GM12878 (cell line): ENCODE measurements at regions not wholly inside any gene's neighbourhood (a gene's known extent, or its start where the extent isn't known, plus 50 kb on each side); places are given as distances from the start of the nearest gene placed in this dataset.

ENCODE experiments used
- ATAC-seq: fragments of 200-7000 bp; cut with Tn5 transposase; 3 replicates; pipeline ENCODE4 v1.9.1; 2020; ENCODE audit warnings: mild to moderate bottlenecking, moderate library complexity
- BruUV-seq: library from RNA; stranded (reverse); fragments of 400-500 nt; replicated peaks from 2 replicates; lab custom pipeline; 2021; lab: Mats Ljungman, UMichigan
- CTCF ChIA-PET: fragments of 300-600 bp; sonication (Branson Sonifier 250); formaldehyde crosslinking; extraction: SDS; loops from one replicate; lab custom pipeline; 2021; ENCODE audit warnings: inconsistent platforms; lab: Yijun Ruan, JAX
- POLR2A ChIA-PET: fragments of 350-600 bp; formaldehyde crosslinking; extraction: SDS; loops from one replicate; lab custom pipeline; 2021; ENCODE audit warnings: inconsistent platforms; lab: Charles Lee
- RAD21 ChIA-PET: fragments of 300-600 bp; sonication (Branson Sonifier 250); formaldehyde crosslinking; loops from one replicate; lab custom pipeline; 2023; ENCODE audit warnings: antibody characterized with exemption; ENCODE audit not compliant: unreplicated experiment; lab: Charles Lee
- SMC1A ChIA-PET: fragments of 300-600 bp; sonication (Branson Sonifier 250); formaldehyde crosslinking; loops from one replicate; lab custom pipeline; 2023; ENCODE audit not compliant: unreplicated experiment, uncharacterized antibody; lab: Charles Lee
- DNase-seq: peaks from one replicate; pipeline ENCODE4 v3.0.0-alpha.2; 2011; ENCODE audit warnings: low read depth, low spot score
- FAIRE-seq: peaks from 3 replicates; lab custom pipeline; 2011; peaks lifted over from hg19 to GRCh38; lab: Jason Lieb, UNC
- H2AFZ ChIP-seq: 2 replicates; pipeline ENCODE4 v1.6.0; 2011; ENCODE audit warnings: low read depth, low read length, control low read depth; ENCODE audit not compliant: control insufficient read depth
- H3K27ac ChIP-seq: 2 replicates; pipeline ENCODE4 v1.5.1; 2011; ENCODE audit warnings: control low read depth; ENCODE audit not compliant: control insufficient read depth, insufficient read depth
- H3K27me3 ChIP-seq, 2 experiments: replicated peaks in 1 of 2; 2 replicates each; pipeline versions ENCODE4 v1.6.0 to v1.6.1; 2011; ENCODE audit warnings: low read length in 1 of 2; ENCODE audit not compliant: control insufficient read depth in 2 of 2, insufficient read depth in 2 of 2
- H3K36me3 ChIP-seq, 2 experiments: 2 replicates each; pipeline ENCODE4 v1.5.1; 2011; ENCODE audit warnings: low read length in 1 of 2; ENCODE audit not compliant: control insufficient read depth in 2 of 2, insufficient read depth in 2 of 2
- H3K4me1 ChIP-seq: 2 replicates; pipeline ENCODE4 v1.6.1; 2011; ENCODE audit warnings: mild to moderate bottlenecking, low read length, moderate library complexity, mixed read lengths; ENCODE audit not compliant: control insufficient read depth, insufficient read depth
- H3K4me2 ChIP-seq: 2 replicates; pipeline ENCODE4 v1.6.0; 2011; ENCODE audit warnings: control low read depth; ENCODE audit not compliant: control insufficient read depth, insufficient read depth
- H3K4me3 ChIP-seq: fragments of 200-600 bp; sonication (generic); 2 replicates; pipeline ENCODE4 v1.5.1; 2016
- H3K79me2 ChIP-seq: 2 replicates; pipeline ENCODE4 v1.6.0; 2011; ENCODE audit warnings: low read length; ENCODE audit not compliant: control insufficient read depth, insufficient read depth
- H3K9ac ChIP-seq: 2 replicates; pipeline ENCODE4 v1.8.0; 2011; ENCODE audit warnings: low read length, control low read depth, mixed read lengths; ENCODE audit not compliant: control insufficient read depth, insufficient read depth
- H3K9me3 ChIP-seq: replicated peaks from 3 replicates; pipeline ENCODE4 v1.5.1; 2011; ENCODE audit warnings: mild to moderate bottlenecking, low read length; ENCODE audit not compliant: control insufficient read depth, insufficient read depth
- H4K20me1 ChIP-seq: 2 replicates; pipeline ENCODE4 v1.6.0; 2011; ENCODE audit not compliant: control insufficient read depth, insufficient read depth
- ASH2L ChIP-seq: fragments of 300-600, 200-600 bp; sonication (generic); IDR thresholded peaks from 2 replicates; pipeline ENCODE4 v1.6.1; 2017; ENCODE audit warnings: low read depth, mild to moderate bottlenecking, borderline replicate concordance
- BACH1 ChIP-seq: fragments of 450-650 bp; IDR thresholded peaks from 2 replicates; pipeline ENCODE4 v1.6.1; 2017; ENCODE audit warnings: mild to moderate bottlenecking, borderline replicate concordance
- BRCA1 ChIP-seq: IDR thresholded peaks from 2 replicates; pipeline ENCODE4 v1.6.1; 2011; ENCODE audit warnings: low read depth, low read length, improper control_type of control experiment
- EED ChIP-seq: sonication (generic); IDR thresholded peaks from 2 replicates; pipeline ENCODE4 v1.6.1; 2016; ENCODE audit warnings: antibody characterized with exemption, low read depth
- FOS ChIP-seq: IDR thresholded peaks from 3 replicates; pipeline ENCODE4 v1.6.1; 2011; ENCODE audit warnings: borderline replicate concordance; ENCODE audit not compliant: insufficient read length; ENCODE audit errors: extremely low read depth
- GATAD2B ChIP-seq: fragments of 450-650 bp; conservative IDR thresholded peaks from 2 replicates; pipeline ENCODE4 v1.6.1; 2017; ENCODE audit warnings: low read depth, mild to moderate bottlenecking, moderate library complexity
- IKZF2 ChIP-seq, 2 experiments: fragments of 450-650 bp; IDR thresholded peaks; 2 replicates each; pipeline ENCODE4 v1.6.1; 2017; ENCODE audit warnings: mild to moderate bottlenecking in 2 of 2, moderate library complexity in 2 of 2
- KDM1A ChIP-seq: fragments of 200-600 bp; sonication (generic); IDR thresholded peaks from 2 replicates; pipeline ENCODE4 v1.6.1; 2016; ENCODE audit warnings: borderline replicate concordance
- LARP7 ChIP-seq: fragments of 450-650 bp; IDR thresholded peaks from 2 replicates; pipeline ENCODE4 v1.6.1; 2017; ENCODE audit warnings: mild to moderate bottlenecking
- NR2C2 ChIP-seq: IDR thresholded peaks from 2 replicates; pipeline ENCODE4 v1.6.1; 2011; ENCODE audit warnings: borderline replicate concordance, low read depth; ENCODE audit not compliant: control insufficient read depth, insufficient read length
- POU2F2 ChIP-seq: IDR thresholded peaks from 3 replicates; pipeline ENCODE4 v1.6.1; 2011; ENCODE audit warnings: low read depth, mild to moderate bottlenecking, low read length, borderline replicate concordance
- SIX5 ChIP-seq: IDR thresholded peaks from 2 replicates; pipeline ENCODE4 v1.6.1; 2011; ENCODE audit warnings: mild to moderate bottlenecking, low read depth, low read length, moderate library complexity; ENCODE audit not compliant: severe bottlenecking
- ZBTB33 ChIP-seq: fragments of 450-650 bp; IDR thresholded peaks from 2 replicates; pipeline ENCODE4 v1.6.1; 2017; ENCODE audit warnings: mild to moderate bottlenecking
- WGBS: methylation state at CpG from one replicate; pipeline ENCODE4 v1.1.6; 2016; ENCODE audit warnings: low lambda C conversion rate; ENCODE audit not compliant: insufficient replicate concordance, insufficient coverage; ENCODE audit errors: missing lambda C conversion rate; 5-methylcytosine and 5-hydroxymethylcytosine counted together
- in situ Hi-C: fragments of 300-500 bp; cut with MboI; formaldehyde crosslinking; loops from 9 replicates; pipeline ENCODE4 v1.14.3; 2018; ENCODE audit warnings: mixed read lengths
- intact Hi-C: fragments of 100-400 bp; cut with micrococcal nuclease; formaldehyde crosslinking; loops from one replicate; pipeline ENCODE4 v1.14.2; 2022; ENCODE audit not compliant: unreplicated experiment
- TF ChIP-seq, protein P1 (sequence below): fragments of 450-650 bp; IDR thresholded peaks from 2 replicates; pipeline ENCODE4 v1.6.1; 2017; ENCODE audit warnings: borderline replicate concordance

DNA sequence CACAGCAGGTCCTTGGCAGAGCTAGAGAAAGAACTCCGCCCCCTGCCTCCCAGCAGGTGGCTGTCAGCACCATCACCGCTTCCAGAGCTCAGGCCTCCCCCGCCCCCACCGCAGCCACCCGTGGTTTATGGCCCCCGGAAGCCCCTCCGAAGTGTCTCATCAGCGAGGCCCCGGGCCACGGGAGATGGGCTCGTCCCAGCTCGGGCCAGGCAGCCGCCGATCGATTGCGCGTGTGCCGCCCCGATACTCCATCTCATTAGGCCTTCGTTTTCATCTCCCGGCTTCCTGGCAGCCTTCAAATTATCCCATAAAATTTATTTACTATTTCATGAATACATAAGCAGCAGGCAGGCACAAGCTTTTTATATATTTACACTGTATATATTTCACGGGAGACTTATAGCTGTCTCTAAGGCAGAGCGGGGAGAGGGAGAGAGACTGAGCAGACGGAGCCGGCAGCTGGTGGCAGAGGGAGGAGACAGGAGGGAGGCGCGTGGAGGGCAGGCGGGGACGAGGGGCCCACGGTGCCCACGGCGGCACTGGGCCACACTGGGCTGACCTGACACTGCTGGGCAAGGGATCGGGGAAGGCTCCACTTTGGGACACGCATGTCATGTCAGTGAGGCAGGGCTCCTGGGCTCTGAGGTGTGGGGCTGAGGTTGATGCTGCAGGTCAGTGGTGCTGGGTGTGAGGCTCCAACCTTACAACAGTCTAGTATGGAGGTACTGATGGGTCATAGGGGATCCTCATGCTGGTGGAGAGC lies 241.2 kb downstream of the RBM19 start:
- in situ Hi-C loops, result no loop called here
- no peak overlapping the region for H3K4me3 ChIP-seq
- TF ChIP-seq BACH1 (no peak), FOS (no peak), IKZF2 (IDR thresholded peaks at IDR 0.05) (no peak), EED (no peak), GATAD2B (no peak), LARP7 (no peak), KDM1A (no peak), ZBTB33 (no peak), ASH2L (no peak), SIX5 (no peak), NR2C2 (no peak), BRCA1 (no peak), POU2F2 (no peak)
- TF ChIP-seq, protein P1, sequence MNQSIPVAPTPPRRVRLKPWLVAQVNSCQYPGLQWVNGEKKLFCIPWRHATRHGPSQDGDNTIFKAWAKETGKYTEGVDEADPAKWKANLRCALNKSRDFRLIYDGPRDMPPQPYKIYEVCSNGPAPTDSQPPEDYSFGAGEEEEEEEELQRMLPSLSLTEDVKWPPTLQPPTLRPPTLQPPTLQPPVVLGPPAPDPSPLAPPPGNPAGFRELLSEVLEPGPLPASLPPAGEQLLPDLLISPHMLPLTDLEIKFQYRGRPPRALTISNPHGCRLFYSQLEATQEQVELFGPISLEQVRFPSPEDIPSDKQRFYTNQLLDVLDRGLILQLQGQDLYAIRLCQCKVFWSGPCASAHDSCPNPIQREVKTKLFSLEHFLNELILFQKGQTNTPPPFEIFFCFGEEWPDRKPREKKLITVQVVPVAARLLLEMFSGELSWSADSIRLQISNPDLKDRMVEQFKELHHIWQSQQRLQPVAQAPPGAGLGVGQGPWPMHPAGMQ, result no peak
- TF ChIP-seq, all 136 proteins: peak for 0
- no peak for DNase-seq
- H3K79me2 ChIP-seq, result no peaks in the 10 kb centered on the region
- no peaks in the 10 kb centered on the region; the same call in 2 of the 3 replicates for H3K9me3 ChIP-seq
- no peak overlapping the region for H3K4me2 ChIP-seq
- RAD21 ChIA-PET, result no interaction called here
- no peak for FAIRE-seq
- intact Hi-C loops, result no loop called here
- H3K9ac ChIP-seq, result no peak overlapping the region
- no peaks in the 10 kb centered on the region; a peak in 1 of 4 replicates for H3K27me3 ChIP-seq
- WGBS, result 48% methylated on average over 27 of the region's 34 CpGs
- H4K20me1 ChIP-seq, result no peaks in the 10 kb centered on the region
- H2AFZ ChIP-seq, result no peak overlapping the region
- CTCF ChIA-PET, result interaction anchor here (0.5 kb wide), 1 partner anchor 315 kb away, joined by 4 read pairs; no protein-coding TSS in a partner anchor
- no peaks in the 10 kb centered on the region for H3K36me3 ChIP-seq
- no peak for ATAC-seq
- no TSS peak for BruUV-seq
- H3K4me1 ChIP-seq, result no peaks in the 10 kb centered on the region
- POLR2A ChIA-PET, result no interaction called here
- no peak overlapping the region for H3K27ac ChIP-seq
- SMC1A ChIA-PET, result no interaction called here
